GF-D8 (cell line): ENCODE measurements at regions not wholly inside any gene's neighbourhood (a gene's known extent, or its start where the extent isn't known, plus 50 kb on each side); places are given as distances from the start of the nearest gene placed in this dataset.

Source experiments
- DNase-seq: peaks from one replicate; lab custom pipeline; 2025; lab: John Stamatoyannopoulos, UW

- DNase-seq, result no peak
These were observed 275.3 kb upstream of the KLF12 start for GRCh38 chr13:74409551-74409950.

DNA sequence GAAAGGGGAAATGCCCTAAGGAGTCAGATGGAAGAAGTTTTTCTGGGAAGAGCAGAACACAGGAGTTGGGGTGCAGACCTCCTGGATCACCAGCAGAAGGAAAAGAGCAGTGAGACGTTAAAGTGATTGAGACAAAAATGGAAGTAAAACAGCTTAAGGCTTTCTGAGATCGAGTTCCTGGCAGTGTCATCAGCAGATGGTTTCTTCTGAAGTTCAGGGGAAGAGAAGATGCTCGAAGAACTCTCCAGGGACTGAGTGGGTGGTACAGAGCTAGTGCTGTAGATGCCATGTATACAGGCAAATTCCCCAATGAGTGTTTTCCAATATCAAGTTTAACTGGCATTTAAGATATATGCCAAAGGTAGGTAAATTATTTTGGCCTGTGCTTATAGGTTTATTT is 272.2 kb upstream of the KLF12 start:
- DNase-seq, result no peak

DNA sequence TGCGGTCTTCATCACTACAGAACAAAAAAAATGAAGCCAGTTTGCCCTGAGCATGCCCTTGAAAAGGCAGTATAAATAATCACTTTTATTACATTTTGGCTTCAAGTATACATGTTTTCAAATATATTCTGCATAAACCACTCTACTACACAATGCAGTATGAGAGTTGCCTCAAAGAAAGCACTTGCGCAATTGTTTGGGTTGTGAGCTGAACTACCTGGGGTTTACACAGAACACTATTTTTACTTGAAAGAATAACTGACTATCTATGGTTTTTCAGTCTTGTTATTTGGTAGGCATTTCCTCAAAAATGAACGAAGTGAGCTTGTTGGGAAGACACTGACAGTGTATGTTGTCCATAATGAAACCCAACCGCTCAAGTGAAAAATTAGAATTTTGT is 264.4 kb upstream of the KLF12 start:
- no peak for DNase-seq

- no peak for DNase-seq
These were observed 254.9 kb upstream of the KLF12 start for GRCh38 chr13:74389056-74389455.

GRCh38 chr13:74388626-74389025 is 254.4 kb upstream of the KLF12 start:
- DNase-seq, result no peak

- no peak for DNase-seq
These were observed 238.3 kb upstream of the KLF12 start for GRCh38 chr13:74372511-74372910.

DNA sequence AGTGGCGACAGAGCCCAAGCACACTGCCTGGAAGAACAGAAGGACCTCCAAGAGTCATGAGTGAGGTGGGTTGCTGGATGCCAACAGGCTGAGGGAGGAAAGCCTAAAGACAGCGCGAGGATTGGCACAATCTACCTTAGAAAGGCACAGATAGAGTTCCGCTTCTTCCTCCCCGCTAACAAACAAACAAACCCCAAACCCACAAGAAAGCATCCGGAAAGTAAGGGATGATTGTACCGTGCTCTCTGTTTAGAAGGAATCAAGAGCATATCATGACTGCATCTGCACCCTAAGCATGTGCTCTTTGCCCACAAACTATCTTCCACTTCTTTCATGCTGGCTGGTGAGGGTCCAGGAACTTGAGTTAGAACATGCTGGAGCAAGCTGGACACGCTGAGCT is 233.0 kb upstream of the KLF12 start:
- no peak for DNase-seq

DNA sequence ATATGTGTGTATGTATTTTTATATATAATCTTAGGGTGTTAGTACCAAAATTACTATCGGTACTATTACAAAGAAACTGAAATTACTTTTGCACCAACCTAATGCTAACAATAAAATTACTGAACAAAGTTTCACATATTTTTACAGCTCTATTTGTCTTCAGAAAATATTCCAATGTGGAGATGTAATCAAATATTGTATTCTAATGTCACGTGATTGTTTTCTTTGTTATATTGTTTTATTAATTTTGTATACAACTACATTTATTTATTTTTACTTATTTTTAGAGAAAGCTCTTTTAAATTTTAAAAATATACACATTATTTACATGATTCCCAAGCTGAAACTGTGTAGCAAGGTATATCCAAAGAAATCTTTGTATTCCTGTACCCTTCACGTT is 227.1 kb upstream of the KLF12 start:
- DNase-seq, result no peak

DNA sequence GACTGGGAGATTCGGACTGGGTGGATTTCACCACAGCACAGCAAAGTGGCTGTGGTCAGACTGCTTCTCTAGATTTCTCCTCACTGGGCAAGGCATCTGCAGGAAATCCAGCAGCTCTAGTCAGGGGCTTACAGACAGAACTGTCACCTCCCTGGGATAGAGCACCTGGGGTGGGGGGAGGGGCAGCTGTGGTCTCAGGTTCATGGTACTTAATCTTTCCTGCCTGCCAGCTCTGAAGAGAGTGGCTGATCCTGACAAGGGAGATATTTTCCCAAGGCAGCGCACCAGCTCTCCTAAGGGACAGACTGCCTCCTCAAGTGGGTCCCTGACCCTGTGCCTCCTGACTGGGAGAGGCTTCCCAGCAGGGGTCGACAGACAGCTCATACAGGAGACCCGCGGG is 212.8 kb upstream of the KLF12 start:
- DNase-seq, result no peak

GRCh38 chr13:74338341-74338740 is 204.1 kb upstream of the KLF12 start:
- DNase-seq, result no peak

- DNase-seq, result no peak
These were observed 202.3 kb upstream of the KLF12 start for GRCh38 chr13:74336546-74336945.

DNA sequence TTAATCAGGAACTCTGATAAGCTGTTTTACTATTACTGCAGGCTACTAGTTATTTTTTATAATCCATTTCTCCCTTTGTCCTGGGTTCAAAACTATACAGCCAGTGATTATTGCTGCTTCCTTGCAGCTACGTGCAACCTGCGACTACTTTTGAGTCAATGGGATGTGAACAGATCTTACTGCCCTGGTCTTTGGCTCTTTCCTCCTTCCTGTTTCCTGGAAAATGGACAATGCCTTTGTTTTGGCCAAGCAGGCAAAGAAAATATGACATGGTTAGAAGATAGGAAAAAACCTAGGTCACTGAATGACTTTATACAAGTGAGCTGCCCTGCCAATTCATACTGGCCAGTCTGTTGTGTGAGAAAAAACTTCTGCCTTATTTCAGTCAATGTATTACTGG is 201.2 kb upstream of the KLF12 start:
- DNase-seq, result no peak

DNA sequence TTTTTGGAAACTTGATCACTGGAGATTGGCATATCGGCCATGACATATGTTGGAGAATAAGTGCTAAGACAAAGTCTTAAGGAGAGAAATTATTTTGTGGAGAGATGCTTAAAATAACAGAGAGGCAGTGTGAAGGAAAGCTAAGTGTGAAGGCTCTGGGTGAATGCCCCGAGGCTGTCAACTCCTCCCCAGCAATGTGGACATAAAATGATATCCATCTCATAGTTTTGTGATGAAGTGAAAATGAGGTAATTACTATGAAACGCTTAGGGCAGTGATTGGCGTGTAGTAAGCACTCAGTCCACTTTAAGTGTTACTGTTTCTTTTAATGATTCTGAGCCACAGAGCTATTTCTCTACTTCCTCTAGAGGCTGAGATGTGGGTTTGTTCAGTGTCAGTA is 195.8 kb upstream of the KLF12 start:
- no peak for DNase-seq

DNA sequence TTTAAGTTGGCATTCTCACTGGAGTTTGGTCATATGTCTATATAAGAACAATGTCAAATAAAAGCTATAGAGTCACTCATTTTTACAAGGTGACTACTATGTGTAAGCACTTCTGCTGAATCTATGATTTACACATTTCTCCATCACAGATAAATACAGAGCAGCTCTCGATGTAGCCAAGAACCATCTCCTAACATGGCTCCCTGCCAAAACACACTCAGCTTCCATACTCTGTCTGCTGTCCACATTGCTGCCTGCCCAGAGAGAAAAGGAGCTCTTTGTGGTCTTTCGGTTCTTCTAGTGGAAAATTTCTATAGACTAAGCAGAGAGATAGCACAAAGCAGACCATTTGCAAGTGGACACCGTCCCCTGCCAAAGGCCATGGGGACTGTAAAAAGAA is 190.9 kb upstream of the KLF12 start:
- DNase-seq, result no peak

DNA sequence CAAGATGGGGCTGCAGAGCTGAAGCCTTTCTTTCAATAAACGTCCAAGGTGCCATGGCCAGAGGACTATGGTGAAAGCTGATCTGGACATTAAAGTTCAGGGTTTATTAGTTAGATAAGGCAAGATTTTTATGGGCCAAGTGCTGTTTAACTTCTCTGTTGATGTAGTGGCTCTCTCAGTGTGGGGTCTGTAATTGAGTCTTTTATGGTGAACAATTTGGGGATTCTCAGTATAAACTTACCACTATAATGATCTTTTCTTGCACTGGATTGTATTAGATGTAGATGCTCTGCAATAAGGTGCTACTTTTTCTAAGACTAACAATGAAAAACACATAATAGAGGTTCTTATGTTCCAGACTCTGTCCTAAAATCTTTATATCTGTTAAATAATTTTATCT is 190.1 kb upstream of the KLF12 start:
- no peak for DNase-seq

- no peak for DNase-seq
These were observed 188.4 kb upstream of the KLF12 start for GRCh38 chr13:74322562-74322961.

- DNase-seq, result no peak
These were observed 186.1 kb upstream of the KLF12 start for GRCh38 chr13:74320282-74320681.

DNA sequence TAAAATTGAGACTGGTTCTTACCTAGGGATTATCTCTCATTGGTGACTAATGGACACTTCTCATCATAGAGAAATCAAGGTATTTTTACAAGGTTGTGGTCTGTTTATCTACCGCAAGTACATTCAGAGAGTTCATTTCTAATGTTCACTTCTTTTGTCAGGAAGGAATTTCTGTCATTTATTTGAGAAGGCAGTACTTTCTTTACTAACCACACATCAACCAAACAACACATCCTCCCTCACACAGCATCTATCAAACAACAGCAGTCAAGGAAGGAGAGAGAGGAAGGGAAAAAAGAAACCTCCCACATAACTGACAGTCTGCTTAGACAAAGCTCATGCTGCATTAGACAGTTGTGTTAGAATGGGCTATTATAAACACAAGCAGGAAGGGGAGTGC is 182.3 kb upstream of the KLF12 start:
- no peak for DNase-seq

DNA sequence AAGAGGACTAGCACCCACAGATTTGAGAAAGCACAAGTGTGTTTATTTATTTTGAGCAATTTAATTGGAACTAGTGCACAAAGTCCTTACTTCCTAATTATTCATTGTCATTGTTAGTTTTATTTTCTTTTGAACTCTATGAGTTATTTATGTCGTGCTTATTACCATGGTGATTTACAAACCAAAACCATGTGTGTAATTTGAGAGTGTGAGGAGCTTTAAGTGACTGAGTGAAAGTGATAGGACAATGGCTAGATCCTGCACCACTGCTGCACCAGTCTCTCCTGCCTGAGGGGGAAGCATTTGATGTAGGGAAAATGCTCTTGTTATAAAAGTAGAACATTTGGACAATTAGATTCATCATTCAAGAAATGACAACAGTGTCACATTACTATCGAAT is 172.3 kb upstream of the KLF12 start:
- DNase-seq, result no peak

DNA sequence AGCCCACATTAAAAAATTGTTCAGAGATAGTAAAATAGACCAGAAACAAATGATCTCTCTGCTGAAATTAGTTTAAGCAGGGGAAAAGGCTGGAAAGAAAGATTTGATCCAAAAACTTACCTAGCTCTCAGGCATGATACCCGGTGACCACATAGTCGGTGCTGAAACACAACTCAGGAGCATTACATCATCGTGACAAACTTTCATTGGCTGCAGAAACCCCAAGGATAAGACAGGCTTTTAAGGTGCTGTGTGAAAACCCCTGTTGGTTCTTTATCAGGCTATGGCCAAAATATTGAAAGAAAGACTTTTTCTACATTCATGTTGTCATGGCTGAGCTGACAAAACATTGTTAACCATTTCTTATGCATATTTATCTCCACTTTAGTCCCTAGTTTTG is 171.7 kb upstream of the KLF12 start:
- DNase-seq, result no peak

- no peak for DNase-seq
These were observed 167.2 kb upstream of the KLF12 start for GRCh38 chr13:74301258-74301935.

DNA sequence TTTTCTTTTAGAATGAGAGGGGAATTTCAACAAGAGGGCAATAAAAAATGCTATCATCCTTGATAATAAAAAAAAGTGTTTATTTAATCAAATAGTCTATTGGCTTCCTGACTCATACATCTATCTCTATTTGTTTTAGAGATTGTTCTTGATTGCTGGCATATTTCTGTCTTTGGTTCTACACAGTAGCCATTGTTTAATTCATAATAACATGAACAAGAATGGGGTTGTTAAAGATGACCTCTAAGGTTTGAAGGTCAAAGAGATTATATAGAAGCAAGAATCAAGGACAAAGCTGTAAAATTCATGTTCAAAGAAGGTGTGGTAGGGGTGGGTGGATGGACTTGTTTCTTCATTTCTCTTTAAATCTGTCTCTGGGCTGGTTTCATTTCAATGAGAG is 166.0 kb upstream of the KLF12 start:
- DNase-seq, result no peak

- no peak for DNase-seq
These were observed 165.5 kb upstream of the KLF12 start for GRCh38 chr13:74299721-74300120.

GRCh38 chr13:74298923-74299322 is 164.7 kb upstream of the KLF12 start:
- DNase-seq, result no peak
